Prostate gland (tissue), 2 donors: ENCODE measurements at regions not wholly inside any gene's neighbourhood (a gene's known extent, or its start where the extent isn't known, plus 50 kb on each side); places are given as distances from the start of the nearest gene placed in this dataset.

Source experiments
- POLR2A ChIP-seq: fragments of 450-650 bp; IDR thresholded peaks from one replicate; pipeline ENCODE4 v1.6.1; 2016; ENCODE audit warnings: antibody characterized with exemption, mild to moderate bottlenecking
- TF ChIP-seq, protein P1 (sequence below), 4 experiments: fragments of 200-600 bp in 2 of 4; fragments of 450-650 bp in 2 of 4; sonication (generic) in 2 of 4; IDR thresholded peaks; 1 replicate in 3 of 4; 2 replicates in 1 of 4; pipeline ENCODE4 v1.5.1; 2016 to 2019; ENCODE audit warnings: antibody characterized with exemption in 4 of 4, mild to moderate bottlenecking in 2 of 4, moderate library complexity in 2 of 4

DNA sequence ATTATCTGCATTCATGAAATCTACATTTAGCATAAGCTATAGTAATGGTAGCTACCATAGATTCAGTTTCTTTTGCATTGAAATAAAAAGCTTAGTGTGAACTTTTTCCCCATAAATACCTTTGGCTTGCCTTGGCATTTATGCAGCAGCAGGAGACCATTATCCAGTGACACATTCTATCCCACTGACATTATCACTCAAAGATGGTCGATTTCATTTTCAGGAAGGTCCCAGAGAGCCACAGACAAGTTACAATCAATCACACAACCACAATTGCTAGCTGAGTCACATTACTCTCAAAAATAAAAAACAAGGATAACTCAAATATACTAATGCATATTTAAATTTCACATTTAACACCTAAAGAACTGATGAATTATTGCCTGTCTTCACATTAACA lies 512.7 kb upstream of the CDH2 start:
- no peak for TF ChIP-seq POLR2A
- TF ChIP-seq, protein P1, sequence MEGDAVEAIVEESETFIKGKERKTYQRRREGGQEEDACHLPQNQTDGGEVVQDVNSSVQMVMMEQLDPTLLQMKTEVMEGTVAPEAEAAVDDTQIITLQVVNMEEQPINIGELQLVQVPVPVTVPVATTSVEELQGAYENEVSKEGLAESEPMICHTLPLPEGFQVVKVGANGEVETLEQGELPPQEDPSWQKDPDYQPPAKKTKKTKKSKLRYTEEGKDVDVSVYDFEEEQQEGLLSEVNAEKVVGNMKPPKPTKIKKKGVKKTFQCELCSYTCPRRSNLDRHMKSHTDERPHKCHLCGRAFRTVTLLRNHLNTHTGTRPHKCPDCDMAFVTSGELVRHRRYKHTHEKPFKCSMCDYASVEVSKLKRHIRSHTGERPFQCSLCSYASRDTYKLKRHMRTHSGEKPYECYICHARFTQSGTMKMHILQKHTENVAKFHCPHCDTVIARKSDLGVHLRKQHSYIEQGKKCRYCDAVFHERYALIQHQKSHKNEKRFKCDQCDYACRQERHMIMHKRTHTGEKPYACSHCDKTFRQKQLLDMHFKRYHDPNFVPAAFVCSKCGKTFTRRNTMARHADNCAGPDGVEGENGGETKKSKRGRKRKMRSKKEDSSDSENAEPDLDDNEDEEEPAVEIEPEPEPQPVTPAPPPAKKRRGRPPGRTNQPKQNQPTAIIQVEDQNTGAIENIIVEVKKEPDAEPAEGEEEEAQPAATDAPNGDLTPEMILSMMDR (IDR thresholded peaks at IDR 0.05) = no peak
